Ammon's horn (tissue), 1 donor: ENCODE measurements at regions not wholly inside any gene's neighbourhood (a gene's known extent, or its start where the extent isn't known, plus 50 kb on each side); places are given as distances from the start of the nearest gene placed in this dataset.
"Not testable (repeated sequence)": the region's sequence is repeated elsewhere in the genome, so short reads cannot be mapped to it uniquely, and the experiment has no call there.

Experiments used
- DNase-seq: peaks from one replicate; pipeline ENCODE4 v3.0.0-alpha.2; 2016; ENCODE audit warnings: low spot score

- not testable (repeated sequence) for DNase-seq
Observed at GRCh38 chr3:177457204-177457603, 259.9 kb upstream of the TBL1XR1 start.

- DNase-seq: no peak
Observed at GRCh38 chr3:177459401-177459800, 262.1 kb upstream of the TBL1XR1 start.

GRCh38 chr3:177460047-177460446, 262.8 kb upstream of the TBL1XR1 start:
- DNase-seq: no peak

- DNase-seq: no peak
Observed at GRCh38 chr3:177461765-177462164, 264.5 kb upstream of the TBL1XR1 start.

- DNase-seq: not testable (repeated sequence)
Observed at GRCh38 chr3:177463341-177463740, 266.1 kb upstream of the TBL1XR1 start.

- no peak for DNase-seq
Observed at GRCh38 chr3:177463863-177464262, 266.6 kb upstream of the TBL1XR1 start.

- DNase-seq: no peak
Observed at GRCh38 chr3:177464392-177465256, 267.3 kb upstream of the TBL1XR1 start.

- DNase-seq: no peak
Observed at GRCh38 chr3:177465257-177465642, 268.0 kb upstream of the TBL1XR1 start.

GRCh38 chr3:177466074-177466473, 268.8 kb upstream of the TBL1XR1 start:
- no peak for DNase-seq

- DNase-seq: not testable (repeated sequence)
Observed at GRCh38 chr3:177466622-177467021, 269.3 kb upstream of the TBL1XR1 start.

GRCh38 chr3:177467247-177467985, 270.1 kb upstream of the TBL1XR1 start:
- no peak for DNase-seq

GRCh38 chr3:177468331-177468730, 271.0 kb upstream of the TBL1XR1 start:
- no peak for DNase-seq

GRCh38 chr3:177468816-177469215, 271.5 kb upstream of the TBL1XR1 start:
- no peak for DNase-seq

GRCh38 chr3:177469216-177469615, 271.9 kb upstream of the TBL1XR1 start:
- DNase-seq: no peak

GRCh38 chr3:177470197-177470941, 273.1 kb upstream of the TBL1XR1 start:
- DNase-seq: no peak

- DNase-seq: no peak
Observed at GRCh38 chr3:177471733-177472480, 274.6 kb upstream of the TBL1XR1 start.

GRCh38 chr3:177473184-177473583, 275.9 kb upstream of the TBL1XR1 start:
- DNase-seq: no peak

GRCh38 chr3:177473903-177474302, 276.6 kb upstream of the TBL1XR1 start:
- no peak for DNase-seq

- DNase-seq: no peak
Observed at GRCh38 chr3:177474652-177475355, 277.5 kb upstream of the TBL1XR1 start.

GRCh38 chr3:177475356-177475665, 278.0 kb upstream of the TBL1XR1 start:
- no peak for DNase-seq

GRCh38 chr3:177476495-177476894, 279.2 kb upstream of the TBL1XR1 start:
- no peak for DNase-seq
